ENCODE measurements at regions not wholly inside any gene's neighbourhood (a gene's known extent, or its start where the extent isn't known, plus 50 kb on each side); places are given as distances from the start of the nearest gene placed in this dataset.

DNA sequence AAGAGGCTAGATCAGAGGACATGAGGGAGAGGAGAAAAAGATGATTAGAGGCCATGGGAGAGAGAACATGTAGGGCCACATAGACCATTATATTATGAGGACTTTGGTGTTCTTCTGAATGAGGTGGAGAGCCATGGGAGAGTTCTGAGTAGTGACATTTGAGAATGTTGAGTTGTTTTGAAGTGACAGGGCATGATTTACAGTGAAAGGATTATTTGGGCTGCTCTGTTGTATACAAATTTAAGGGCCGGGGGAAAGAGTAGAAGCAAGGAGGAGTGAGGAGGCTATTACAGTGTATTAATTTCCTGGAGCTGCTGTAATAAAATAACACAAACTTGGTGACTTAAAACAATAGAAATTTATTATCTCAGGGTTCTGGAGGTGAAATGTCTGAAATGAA is 102.5 kb upstream of the RGS4 start:
- no peak for DNase-seq (ENCODE audit: low read depth, low spot score)

DNA sequence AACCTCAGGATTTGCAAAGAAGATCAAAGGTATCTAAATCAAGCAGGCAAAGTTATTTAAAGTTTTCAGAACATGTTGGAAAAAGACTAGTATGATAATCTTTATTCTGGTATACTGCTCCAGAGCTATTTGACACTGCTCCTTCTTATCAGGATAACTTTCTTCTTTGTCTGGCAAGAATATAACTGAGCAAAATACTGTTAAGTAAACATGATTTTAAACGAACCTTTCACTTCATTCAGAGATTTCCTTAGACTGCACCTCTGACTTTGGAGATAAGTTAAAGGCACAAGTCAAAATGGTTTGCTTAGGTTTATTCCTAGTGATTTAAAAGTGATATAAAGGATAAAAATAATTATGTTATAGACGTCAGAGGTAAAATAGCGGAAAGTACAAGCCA is 103.9 kb upstream of the CCDC190 start:
- DNase-seq (ENCODE audit: low read depth, low spot score), result no peak

DNA sequence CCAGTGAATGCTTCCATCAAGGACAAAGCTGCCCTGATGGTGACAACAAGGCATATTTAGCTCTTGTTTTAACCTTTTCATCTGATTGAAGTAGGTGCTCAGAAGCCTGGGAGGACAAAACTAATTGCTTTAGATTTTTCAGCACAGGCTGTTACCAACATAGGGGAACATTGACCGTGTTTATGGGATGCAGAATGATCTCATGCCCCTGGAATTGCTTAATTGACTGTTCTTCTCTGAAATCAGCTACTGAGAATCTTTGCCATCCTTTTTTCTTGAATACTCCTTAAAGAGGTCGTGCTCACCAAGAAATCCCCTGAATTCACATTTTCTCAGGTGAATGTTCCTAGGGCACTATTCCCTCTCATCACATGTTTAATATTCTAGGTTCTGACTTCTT is 95.9 kb upstream of the CCDC190 start:
- no peak for DNase-seq (ENCODE audit: low read depth, low spot score)

DNA sequence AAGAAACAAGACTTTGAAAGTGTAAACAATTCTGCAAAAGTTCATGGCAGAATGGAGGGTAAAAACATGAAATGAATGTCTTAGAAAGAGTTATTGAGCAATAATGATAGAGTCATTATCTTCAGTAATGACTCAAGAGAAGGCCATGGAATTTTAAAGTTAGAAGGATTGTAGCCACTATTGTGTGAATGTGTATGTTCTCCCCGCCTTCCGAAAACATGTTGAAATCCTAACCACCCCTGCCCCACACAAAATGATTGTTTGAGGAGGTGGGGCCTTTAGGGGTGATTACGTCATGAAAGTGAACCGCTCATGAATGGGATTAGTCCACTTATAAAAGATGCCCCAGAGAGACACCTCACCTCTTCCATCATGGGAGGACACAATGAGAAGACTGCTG is 93.8 kb upstream of the CCDC190 start:
- DNase-seq (ENCODE audit: low read depth, low spot score), result no peak

DNA sequence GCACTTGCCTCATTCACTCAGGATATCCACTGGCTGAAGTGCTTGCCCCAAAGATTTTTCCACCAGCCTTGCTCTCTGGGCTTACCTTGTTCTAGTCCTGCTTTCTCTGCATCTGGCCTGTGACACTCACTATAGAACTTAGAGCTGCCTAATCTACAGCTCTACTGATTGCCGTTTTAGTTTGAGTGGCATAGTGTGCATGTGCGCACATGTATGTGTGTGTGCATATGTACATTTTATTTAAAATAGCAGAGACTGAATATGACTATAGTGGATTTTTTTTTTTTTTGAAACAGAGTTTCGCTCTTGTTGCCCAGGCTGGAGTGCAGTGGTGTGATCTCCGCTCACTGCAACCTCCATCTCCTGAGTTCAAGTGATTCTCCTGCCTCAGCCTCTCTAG is 92.0 kb upstream of the CCDC190 start:
- DNase-seq (ENCODE audit: low read depth, low spot score), result no peak

DNA sequence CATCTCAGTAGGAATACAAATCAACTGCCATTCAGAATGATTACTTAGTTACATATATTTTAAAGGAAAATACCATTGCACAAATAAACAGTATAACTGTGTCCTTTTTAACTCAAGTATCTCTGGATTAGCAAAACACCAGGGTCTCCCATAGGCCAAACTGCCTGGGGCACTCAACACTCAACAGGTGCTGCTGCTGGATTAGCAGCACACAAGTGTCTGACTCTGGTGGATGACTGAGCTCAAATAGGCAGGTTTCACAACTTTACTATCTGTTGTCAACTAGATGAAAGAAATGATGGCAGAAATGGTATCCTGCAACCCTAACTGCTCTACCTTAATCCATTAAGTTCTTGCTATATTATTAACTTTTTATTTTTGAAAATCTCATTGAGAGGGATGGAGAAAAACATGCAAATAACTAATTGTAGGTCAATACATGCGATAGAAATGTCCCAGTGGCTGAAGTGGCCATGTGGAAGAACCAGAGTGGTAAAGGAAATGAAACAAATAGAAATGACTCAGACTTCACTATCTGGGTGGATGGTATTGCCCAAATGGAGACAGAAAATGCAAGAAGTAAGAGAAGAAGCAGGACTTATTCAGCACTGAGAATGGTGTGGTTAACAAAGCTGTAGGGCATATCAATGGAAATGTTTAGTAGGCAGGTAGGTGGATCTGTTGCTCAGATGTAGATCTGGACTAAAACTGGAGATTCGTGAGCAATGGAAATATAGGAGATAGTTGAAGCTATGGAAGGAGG is 90.8 kb upstream of the CCDC190 start:
- DNase-seq (ENCODE audit: low read depth, low spot score), result no peak

DNA sequence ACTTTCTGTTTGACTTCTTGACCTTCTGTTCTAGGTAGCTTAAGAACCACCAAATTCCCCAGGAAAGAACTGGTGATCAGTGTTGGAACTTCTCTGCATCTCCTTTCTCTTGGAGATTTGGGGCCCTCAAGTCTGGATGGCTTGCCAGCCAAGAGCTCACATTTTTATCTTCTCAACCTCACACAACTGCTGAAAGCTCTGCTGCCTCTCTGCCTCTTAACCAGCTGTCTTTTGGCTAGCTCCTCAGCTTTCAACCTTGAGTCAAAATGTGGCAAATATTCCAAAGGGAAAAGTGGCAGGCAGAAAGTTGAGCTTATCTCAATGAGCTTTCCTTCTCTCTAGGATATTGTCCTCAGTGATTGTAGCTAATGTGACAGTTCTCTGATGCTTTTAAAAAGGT is 89.2 kb upstream of the CCDC190 start:
- DNase-seq (ENCODE audit: low read depth, low spot score), result no peak

DNA sequence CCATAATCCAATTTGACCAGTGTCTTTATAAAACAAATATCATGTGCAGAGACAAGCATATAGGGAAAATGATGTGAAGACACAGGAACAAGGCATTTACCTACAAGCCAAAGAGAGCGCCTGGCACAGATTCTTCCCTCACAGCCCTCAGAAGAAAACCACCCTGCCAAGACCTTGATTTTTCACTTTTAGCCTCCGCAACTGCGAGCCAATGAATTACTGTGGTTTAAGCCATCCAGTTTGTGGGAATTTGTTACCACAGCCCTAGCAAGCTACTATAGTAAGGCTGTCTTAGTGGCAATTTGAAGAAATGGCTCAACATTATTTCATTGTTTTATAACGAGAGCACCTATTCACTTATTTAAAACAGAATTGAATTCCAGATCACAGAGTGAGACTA is 85.7 kb upstream of the CCDC190 start:
- no peak for DNase-seq (ENCODE audit: low read depth, low spot score)

DNA sequence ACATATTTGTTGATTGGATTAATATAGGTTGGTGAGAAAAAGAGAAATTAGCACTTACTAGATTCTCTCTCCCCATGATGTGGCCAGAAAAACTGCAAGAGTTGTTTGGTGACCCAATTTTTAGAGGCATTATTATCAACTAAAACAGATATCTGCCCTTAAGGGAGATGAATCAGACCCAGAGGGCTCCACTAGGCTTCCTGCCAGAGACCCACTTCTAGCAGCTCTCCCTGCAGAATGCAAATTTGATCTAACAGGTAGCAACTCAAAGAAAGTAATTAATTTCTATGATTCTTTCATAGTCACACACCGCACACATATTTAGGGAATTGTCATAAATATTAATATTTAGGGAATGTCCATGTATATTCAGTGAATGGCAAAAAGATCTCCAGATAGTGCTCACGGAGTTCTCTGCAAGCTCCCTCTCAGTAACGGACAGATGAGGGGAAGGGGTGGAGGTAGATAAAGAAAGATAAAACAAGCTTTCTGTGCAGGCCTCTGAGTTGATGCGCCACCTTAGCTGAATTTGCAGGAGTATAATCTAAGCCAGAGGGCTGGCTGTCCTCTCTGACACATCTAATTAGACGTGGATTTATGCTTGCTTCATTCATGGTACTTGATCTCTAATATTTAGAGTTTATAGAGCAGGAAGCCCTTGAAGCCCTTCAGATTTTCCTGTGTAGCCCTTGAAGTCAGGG is 84.1 kb upstream of the CCDC190 start:
- no peak for DNase-seq (ENCODE audit: low read depth, low spot score)

DNA sequence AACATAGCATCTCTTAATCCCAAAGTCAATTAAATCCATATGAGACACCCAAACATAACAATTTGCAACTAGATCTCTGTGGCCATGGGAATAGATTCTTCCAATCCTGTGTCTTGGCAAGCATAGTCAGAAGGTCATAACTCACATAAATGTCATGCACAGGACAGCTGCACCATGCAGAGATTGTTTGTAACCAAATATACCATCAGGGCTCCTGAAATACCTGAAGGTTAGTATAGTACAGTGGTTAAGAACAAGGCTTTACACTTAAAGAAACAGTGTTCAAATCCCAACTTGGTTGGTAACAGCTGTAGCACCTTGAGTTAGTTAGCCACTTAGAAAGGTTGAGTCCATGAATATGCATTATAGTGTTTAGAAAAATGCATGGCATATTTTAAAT is 82.6 kb upstream of the CCDC190 start:
- DNase-seq (ENCODE audit: low read depth, low spot score), result no peak

DNA sequence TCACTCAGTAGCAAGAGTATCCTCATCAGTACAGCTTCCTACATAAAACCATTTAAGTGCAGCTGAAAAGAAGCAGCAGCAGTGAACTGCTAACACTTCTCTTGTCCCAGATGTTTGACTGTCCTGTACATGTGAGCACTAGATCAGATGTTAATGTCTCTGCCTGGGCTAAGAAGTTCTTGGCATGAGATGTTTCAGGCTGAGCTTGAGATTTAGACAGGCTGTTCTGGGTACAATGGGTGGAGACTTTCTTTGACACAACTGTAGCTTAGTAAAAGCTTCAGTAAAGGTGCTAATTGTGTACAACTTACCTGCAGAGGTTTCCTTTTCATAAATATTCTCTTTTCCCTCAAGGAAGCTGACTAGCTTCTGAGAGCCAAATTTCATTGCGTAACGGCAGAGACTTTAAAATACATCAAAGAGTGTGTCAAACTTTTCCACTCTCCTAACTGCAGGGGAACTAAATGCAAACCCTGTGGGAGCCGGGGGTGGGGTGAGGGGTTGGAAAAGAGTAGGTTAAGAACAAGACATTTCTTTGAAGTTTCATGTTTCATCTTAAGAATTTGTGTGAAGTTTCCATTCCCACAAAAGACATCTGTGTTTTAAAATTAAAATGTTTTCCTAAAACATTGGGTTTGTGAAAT is 82.1 kb upstream of the CCDC190 start:
- DNase-seq (ENCODE audit: low read depth, low spot score), result no peak

DNA sequence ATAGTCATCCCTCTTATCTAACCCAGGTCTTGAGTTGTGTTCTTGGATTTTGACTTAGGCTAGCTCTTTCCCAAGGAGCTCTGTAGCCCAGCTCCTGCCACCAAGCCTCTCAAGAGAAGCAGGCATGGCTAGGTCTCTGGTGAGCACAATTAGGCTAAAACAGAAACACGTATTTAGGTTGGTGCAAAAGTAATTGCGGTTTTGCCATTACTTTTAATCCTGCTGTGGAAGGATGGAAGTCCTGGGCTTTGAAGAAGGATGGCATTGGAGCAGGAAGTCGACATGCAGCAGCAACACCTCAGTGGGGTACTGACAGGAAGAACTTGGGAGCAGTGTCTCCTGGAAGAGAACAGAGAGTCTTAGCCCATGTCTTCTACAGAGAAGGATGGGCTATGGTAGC is 80.0 kb upstream of the CCDC190 start:
- DNase-seq (ENCODE audit: low read depth, low spot score), result no peak

DNA sequence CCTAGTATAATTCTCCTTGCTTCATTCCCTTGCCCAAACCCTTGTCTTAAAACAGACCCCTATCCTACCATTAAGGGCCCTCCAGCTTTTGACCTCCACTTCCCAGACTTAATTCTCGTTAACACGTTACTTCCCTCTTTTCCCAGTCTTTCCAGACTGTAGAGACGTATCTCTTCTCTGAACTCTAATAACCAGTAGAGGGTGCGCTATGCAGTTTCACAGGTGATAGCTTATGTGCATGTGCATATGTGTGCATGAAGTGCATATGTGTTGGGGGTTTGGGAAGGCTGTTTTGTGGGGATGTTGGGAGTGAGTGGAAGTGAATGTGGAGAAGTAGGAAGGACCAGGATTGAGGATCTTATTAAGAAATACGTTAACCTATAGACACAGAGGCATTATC is 78.1 kb upstream of the CCDC190 start:
- no peak for DNase-seq (ENCODE audit: low read depth, low spot score)

DNA sequence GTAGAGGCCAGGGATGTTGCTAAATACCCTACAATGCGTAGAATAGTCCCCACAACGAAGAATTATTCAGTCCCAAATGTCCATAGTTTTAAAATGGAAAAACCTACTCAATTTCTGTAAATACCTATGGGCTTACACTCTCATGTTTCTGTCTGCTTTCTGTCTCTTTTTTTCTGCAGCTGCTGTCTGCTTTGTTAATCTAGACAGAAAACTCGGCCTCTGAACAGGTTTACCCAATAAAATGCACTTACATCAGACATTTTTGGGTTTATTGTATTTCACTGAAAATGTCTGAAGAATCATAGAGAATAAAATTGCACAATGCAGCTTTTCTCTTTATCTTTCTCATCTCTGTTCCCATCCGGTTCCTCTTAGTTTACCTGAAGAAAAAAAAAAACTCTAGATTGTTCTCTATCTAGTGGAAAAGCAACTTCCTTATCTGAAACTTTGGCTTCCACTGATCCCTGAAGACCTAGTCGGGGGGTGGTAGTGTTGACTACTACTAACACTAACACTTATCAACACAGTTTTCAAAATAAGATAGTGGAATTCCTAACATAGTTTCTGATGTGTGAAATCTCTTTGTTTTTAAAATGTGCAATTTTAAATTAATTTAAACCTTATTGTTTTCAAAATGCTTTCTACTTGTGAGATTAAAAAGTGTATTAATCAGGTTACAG is 76.9 kb upstream of the CCDC190 start:
- DNase-seq (ENCODE audit: low read depth, low spot score), result no peak

DNA sequence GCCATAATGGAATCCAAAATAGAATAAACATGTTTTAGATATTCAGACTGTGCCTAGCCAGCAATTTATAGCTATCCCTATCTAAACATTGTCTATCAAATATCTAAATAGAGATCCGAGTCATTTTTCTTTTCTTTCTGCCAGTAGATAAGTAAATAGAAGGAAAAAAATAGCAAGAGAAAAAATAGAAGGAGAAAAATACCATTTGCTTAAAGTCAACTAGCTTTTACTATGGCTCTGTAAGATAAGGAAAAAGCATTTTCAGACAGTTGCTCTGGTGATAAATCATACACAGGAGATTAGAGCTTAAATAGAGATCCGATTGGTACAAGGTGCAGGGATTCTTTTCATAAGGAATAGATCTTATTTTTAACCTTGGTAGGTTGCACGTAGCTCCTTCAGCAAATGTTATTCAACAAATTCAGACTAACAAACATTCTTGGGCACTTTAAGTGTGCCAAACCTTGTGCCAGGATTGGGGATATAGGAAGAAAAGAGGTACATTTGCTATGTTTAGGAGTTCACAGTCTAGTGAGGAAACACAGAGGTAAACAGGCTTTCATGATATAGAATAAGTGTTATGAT is 70.1 kb upstream of the CCDC190 start:
- DNase-seq (ENCODE audit: low read depth, low spot score), result no peak

DNA sequence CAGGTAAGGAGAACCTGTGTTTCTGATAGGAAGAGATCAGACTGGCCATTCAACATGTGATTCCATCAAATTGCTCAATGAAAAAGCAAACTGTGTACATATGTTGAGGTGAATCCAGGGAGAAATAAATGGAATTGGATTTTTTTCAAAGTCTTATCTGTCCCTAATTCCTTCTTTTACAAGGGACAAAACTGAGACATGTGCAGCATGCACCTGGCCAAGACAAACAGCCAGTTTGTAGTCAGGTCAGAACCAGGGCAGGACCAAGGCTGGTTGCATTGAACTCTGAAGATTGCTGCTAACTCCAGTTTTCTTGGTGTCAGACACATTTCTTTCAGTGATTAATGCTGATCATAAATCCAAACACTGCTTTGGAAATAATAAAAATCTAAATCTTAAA is 69.6 kb upstream of the CCDC190 start:
- DNase-seq (ENCODE audit: low read depth, low spot score), result no peak

DNA sequence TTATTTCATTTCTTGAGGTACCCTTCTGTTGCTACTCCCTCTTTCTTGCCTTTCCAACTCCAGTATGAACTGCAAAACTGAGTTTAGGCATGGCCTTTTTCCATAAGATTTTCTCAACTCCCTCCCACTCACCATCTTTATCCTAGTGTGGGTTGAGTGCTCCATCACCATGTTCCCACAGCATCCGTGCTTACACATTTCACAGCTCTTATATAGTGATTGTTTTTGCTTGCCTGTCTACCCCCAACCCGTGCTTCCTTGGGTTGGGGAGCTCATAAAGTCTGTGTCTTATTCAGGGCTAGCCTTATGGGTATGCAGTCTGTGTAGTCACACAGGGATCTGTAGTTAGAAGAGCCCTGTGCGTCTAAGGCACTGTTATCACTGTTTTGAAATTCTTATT is 68.2 kb upstream of the CCDC190 start:
- DNase-seq (ENCODE audit: low read depth, low spot score), result no peak

DNA sequence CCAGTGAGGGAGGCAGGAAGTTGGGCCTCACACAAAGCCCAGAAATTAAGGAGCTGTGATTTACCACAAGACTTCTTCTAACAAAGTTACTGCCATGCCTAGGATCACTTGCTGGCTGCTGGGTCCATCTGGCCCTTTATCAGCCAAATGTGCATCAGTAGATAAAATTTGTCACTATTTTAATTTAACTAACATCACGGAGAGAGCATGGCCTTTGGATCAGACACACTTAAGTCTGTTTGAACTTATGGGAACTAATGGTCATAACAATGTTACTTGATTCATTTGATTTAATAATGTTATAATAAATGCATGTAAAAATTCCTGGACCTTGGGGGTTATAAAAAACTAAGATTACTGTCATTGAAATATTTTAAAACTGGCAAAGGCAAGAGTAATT is 67.2 kb upstream of the CCDC190 start:
- no peak for DNase-seq (ENCODE audit: low read depth, low spot score)

DNA sequence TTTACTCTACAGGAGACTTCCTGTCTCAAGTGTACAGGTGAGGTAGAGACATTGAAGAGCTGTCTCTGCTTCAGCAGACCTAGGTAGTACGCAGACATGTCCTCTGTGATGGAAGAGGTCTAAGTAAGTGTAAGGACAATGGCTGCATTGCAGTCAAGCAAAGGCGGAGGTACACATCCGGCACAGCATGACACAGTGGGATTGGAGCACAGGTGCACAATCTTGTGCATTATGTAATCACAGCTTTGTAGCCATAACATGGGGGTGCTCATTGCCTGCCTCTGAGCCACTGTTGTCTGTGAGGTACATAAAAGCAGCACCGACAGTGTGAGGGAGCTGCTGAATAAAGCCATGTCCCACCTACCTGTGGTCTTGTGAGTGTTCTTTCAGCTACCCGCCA is 66.4 kb upstream of the CCDC190 start:
- no peak for DNase-seq (ENCODE audit: low read depth, low spot score)

DNA sequence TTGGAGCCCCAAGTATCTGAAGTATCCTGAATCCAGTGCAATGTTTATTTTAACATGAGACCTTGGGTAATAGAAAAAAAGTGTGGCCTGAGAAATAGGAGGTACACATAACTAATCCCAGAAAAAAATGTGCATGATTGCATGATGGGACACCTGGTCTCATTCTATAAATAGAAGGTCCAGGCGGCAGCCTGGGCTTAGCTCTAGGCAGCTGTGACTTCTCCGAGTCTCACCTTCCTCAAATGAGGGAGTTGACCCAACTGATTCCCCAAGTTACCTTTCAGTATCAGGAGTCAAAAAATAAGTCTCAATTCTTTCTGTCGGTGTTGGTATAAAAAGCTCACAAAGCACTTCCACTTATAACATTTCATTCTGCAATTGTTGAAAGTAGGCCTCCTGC is 65.9 kb upstream of the CCDC190 start:
- DNase-seq (ENCODE audit: low read depth, low spot score), result no peak

DNA sequence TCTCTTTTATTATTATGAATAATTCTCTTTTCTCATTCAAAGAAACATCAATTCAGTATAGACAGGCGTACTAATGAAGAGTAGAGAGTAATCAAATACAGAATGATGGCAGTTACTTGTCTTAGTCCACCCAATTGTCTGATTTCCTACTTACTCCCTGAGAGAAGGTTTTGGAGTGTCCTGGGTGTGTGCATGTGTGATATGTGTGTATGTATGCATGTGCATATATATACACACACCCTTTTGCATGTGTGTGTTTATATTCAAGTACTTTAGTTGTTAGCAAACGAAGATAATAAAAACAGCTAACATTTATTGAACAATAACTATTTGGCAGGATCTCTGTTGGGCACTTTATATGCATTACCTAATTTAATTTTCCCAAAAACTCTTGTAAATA is 63.2 kb upstream of the CCDC190 start:
- no peak for DNase-seq (ENCODE audit: low read depth, low spot score)

DNA sequence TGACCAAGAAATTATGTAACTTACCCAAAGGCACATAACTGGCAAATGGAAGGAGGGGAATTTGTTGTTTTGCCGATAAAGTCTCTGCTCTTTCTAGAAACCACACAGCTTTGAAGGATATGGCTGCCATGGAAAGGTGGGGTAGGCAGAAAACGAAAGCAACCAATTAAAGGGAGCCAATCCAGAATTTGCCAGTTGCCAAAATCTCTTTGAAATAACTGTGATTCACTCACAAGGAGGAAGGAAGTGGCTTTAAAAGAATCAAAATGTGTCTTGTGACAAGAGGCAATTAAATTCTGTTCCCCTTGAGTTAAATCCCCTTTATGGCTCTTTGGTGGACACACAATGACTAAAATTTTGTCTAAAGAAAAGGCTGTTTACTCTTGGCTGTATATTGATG is 61.2 kb upstream of the CCDC190 start:
- DNase-seq (ENCODE audit: low read depth, low spot score), result no peak

Measured in iPS DF 19.7 (cell line).